Mesendoderm (in vitro differentiated cells): ENCODE measurements at regions not wholly inside any gene's neighbourhood (a gene's known extent, or its start where the extent isn't known, plus 50 kb on each side); places are given as distances from the start of the nearest gene placed in this dataset.
"Not testable (repeated sequence)": the region's sequence is repeated elsewhere in the genome, so short reads cannot be mapped to it uniquely, and the experiment has no call there.

ENCODE experiments used
- DNase-seq: peaks from one replicate; pipeline ENCODE4 v3.0.0; 2013
- H2AK5ac ChIP-seq: 2 replicates; pipeline ENCODE4 v1.6.1; 2013; ENCODE audit warnings: low read length, inconsistent platforms
- H2BK120ac ChIP-seq: 2 replicates; pipeline ENCODE4 v1.6.1; 2013; ENCODE audit warnings: low read depth, mild to moderate bottlenecking, low read length, moderate library complexity, mixed read lengths
- H2BK15ac ChIP-seq: replicated peaks from 2 replicates; pipeline ENCODE4 v1.6.1; 2013; ENCODE audit warnings: low read depth, mild to moderate bottlenecking, moderate library complexity
- H2BK5ac ChIP-seq: 2 replicates; pipeline ENCODE4 v1.6.1; 2013; ENCODE audit warnings: low read length, inconsistent platforms
- H3K18ac ChIP-seq: 2 replicates; pipeline ENCODE4 v1.6.1; 2013; ENCODE audit warnings: mild to moderate bottlenecking, low read length, mixed read lengths
- H3K23ac ChIP-seq: one replicate; pipeline ENCODE4 v1.6.1; 2013; ENCODE audit warnings: low read length
- H3K27ac ChIP-seq: 2 replicates; pipeline ENCODE4 v1.5.1; 2013; ENCODE audit warnings: low read depth, mild to moderate bottlenecking, inconsistent platforms, low read length, moderate library complexity
- H3K27me3 ChIP-seq: 2 replicates; pipeline ENCODE4 v1.6.1; 2013; ENCODE audit warnings: low read length, control low read depth, mild to moderate bottlenecking, inconsistent platforms; ENCODE audit not compliant: insufficient read depth, poor library complexity
- H3K36me3 ChIP-seq: 2 replicates; pipeline ENCODE4 v1.6.1; 2013; ENCODE audit warnings: low read length, inconsistent platforms; ENCODE audit not compliant: control insufficient read depth, insufficient read depth
- H3K4ac ChIP-seq: one replicate; pipeline ENCODE4 v1.6.1; 2013; ENCODE audit warnings: low read depth, mild to moderate bottlenecking, low read length, moderate library complexity
- H3K4me1 ChIP-seq: 2 replicates; pipeline ENCODE4 v1.6.1; 2013; ENCODE audit warnings: low read depth, low read length, inconsistent platforms; ENCODE audit not compliant: control insufficient read depth
- H3K4me2 ChIP-seq: 2 replicates; pipeline ENCODE4 v1.6.1; 2013; ENCODE audit warnings: low read length
- H3K4me3 ChIP-seq: 2 replicates; pipeline ENCODE4 v1.5.1; 2013; ENCODE audit warnings: mild to moderate bottlenecking, low read length
- H3K56ac ChIP-seq: one replicate; pipeline ENCODE4 v1.6.1; 2013; ENCODE audit warnings: low read length
- H3K79me1 ChIP-seq: 2 replicates; pipeline ENCODE4 v1.6.1; 2013; ENCODE audit warnings: low read length, inconsistent platforms
- H3K79me2 ChIP-seq: 2 replicates; pipeline ENCODE4 v1.6.1; 2013; ENCODE audit warnings: mild to moderate bottlenecking, low read length; ENCODE audit not compliant: control insufficient read depth, insufficient read depth
- H3K9ac ChIP-seq: 2 replicates; pipeline ENCODE4 v1.6.1; 2013; ENCODE audit warnings: low read length, inconsistent platforms
- H4K5ac ChIP-seq: one replicate; pipeline ENCODE4 v1.6.1; 2013; ENCODE audit warnings: low read length
- H4K8ac ChIP-seq: one replicate; pipeline ENCODE4 v1.6.1; 2013; ENCODE audit warnings: low read depth, mild to moderate bottlenecking, control low read depth, low read length, moderate library complexity
- WGBS: extraction: QIAGEN DNeasy Blood & Tissue Kit; methylation state at CpG from one replicate; pipeline ENCODE4 v1.1.7; 2013; ENCODE audit warnings: low lambda C conversion rate, missing lambda C conversion rate; ENCODE audit not compliant: insufficient coverage; ENCODE audit errors: extremely low coverage; 5-methylcytosine and 5-hydroxymethylcytosine counted together

DNA sequence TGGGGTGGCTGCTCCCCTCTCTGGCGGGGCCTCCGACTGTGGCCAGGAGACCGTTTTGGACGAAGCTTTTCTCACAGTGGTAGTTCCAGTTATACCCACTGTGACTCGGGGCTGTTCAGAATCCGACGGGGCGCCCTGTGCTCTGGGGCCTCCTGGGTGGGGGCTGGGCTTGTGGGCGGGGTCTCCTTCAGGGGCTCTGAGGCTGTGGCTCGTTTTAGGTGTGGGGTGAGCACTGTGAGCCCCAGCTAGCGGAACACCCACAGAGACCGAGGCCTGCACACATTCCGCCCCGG is 383.4 kb downstream of the TMEM121 start:
- no CpG with 5 or more reads among the region's 14 CpGs for WGBS
- H2BK15ac ChIP-seq, H4K8ac ChIP-seq, H3K18ac ChIP-seq, H3K4me2 ChIP-seq, H3K4me3 ChIP-seq, H3K27me3 ChIP-seq, H2BK5ac ChIP-seq, H3K23ac ChIP-seq, H4K5ac ChIP-seq, H2BK120ac ChIP-seq, H3K36me3 ChIP-seq, H3K27ac ChIP-seq, H3K79me1 ChIP-seq, H3K9ac ChIP-seq, H2AK5ac ChIP-seq, H3K56ac ChIP-seq, H3K79me2 ChIP-seq, H3K4me1 ChIP-seq, H3K4ac ChIP-seq, DNase-seq: not testable (repeated sequence)

DNA sequence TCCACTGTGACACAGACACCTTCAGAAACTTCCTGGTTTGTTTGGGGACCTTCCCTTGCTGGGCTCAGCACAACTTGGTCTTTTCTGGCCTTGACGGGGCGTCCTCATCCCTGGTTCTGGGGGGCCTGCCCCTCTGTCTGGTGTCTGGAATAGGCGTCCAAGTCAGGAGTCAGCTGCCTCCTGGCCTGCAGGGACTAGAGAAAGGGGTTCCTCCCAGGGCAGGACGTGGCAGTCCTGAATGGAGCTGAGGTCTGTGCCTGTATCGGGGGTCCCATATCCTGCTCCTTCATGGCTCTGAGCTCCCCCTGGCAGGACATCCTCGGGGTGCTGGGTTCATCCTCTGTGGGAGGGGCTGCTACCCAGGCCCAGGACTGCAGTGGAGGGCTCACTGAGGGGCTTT is 384.0 kb downstream of the TMEM121 start:
- Histone ChIP-seq H2BK120ac (no peak overlapping the region), H3K27me3 (no peaks in the 10 kb centered on the region), H2AK5ac (no peak overlapping the region), H3K4me2 (no peak overlapping the region), H3K56ac (no peak overlapping the region), H3K23ac (no peak overlapping the region), H3K36me3 (no peaks in the 10 kb centered on the region), H3K27ac (no peak overlapping the region), H3K9ac (no peak overlapping the region), H3K4me3 (no peak overlapping the region), H3K4ac (no peak overlapping the region), H3K18ac (no peak overlapping the region), H4K8ac (no peak overlapping the region), H3K79me2 (no peaks in the 10 kb centered on the region), H3K4me1 (no peaks in the 10 kb centered on the region), H2BK15ac (no peak overlapping the region), H4K5ac (no peak overlapping the region), H2BK5ac (no peak overlapping the region), H3K79me1 (no peaks in the 10 kb centered on the region)
- no CpG with 5 or more reads among the region's 6 CpGs for WGBS
- DNase-seq: no peak

GRCh38 chr14:105911006-105911847 is 384.8 kb downstream of the TMEM121 start:
- H3K4me2 ChIP-seq: no peak overlapping the region
- H3K56ac ChIP-seq: no peak overlapping the region
- no peaks in the 10 kb centered on the region for H3K79me1 ChIP-seq
- no peak overlapping the region for H4K5ac ChIP-seq
- no peak overlapping the region for H3K18ac ChIP-seq
- H3K4ac ChIP-seq: no peak overlapping the region
- no peak overlapping the region for H3K27ac ChIP-seq
- no peak for DNase-seq
- H3K4me1 ChIP-seq: no peaks in the 10 kb centered on the region
- no peak overlapping the region for H2BK120ac ChIP-seq
- no peak overlapping the region for H2BK5ac ChIP-seq
- H2AK5ac ChIP-seq: no peak overlapping the region
- H3K9ac ChIP-seq: no peak overlapping the region
- H3K23ac ChIP-seq: no peak overlapping the region
- WGBS: no CpG with 5 or more reads among the region's 18 CpGs
- H3K36me3 ChIP-seq: no peaks in the 10 kb centered on the region
- no peak overlapping the region for H3K4me3 ChIP-seq
- H3K79me2 ChIP-seq: no peaks in the 10 kb centered on the region
- no peak overlapping the region for H2BK15ac ChIP-seq
- no peak overlapping the region for H4K8ac ChIP-seq
- no peaks in the 10 kb centered on the region for H3K27me3 ChIP-seq

DNA sequence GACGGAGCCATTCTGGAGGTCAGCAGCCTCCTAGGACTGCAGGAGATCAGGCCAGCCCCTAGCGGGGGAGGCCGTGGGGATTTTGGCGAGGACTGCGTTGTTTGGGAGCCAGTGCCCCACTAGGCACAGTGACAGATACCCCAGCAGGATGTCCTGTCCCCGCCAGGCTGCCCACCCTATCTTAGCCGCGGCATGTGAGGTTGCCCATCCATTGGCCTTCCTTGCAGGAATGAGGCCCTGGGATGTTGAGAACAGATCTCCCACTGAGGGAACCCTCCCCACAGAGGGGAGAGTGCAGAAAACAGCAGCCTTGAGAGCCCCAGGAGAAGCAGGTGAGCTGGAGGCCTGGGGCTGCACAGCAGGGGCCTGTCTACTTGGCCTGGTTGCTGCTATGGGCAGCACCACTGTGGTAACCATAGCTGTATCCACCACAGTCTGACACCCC is 385.5 kb downstream of the TMEM121 start:
- not testable (repeated sequence) for H3K36me3 ChIP-seq, H3K4me1 ChIP-seq, DNase-seq, H3K4ac ChIP-seq, H3K4me3 ChIP-seq, H3K27ac ChIP-seq, H3K79me1 ChIP-seq, H3K56ac ChIP-seq, H4K5ac ChIP-seq, H2AK5ac ChIP-seq, H2BK120ac ChIP-seq, H3K4me2 ChIP-seq, H3K18ac ChIP-seq, H4K8ac ChIP-seq, H3K79me2 ChIP-seq, H2BK5ac ChIP-seq, H3K27me3 ChIP-seq, H3K23ac ChIP-seq, H3K9ac ChIP-seq, H2BK15ac ChIP-seq
- no CpG with 5 or more reads among the region's 8 CpGs for WGBS

DNA sequence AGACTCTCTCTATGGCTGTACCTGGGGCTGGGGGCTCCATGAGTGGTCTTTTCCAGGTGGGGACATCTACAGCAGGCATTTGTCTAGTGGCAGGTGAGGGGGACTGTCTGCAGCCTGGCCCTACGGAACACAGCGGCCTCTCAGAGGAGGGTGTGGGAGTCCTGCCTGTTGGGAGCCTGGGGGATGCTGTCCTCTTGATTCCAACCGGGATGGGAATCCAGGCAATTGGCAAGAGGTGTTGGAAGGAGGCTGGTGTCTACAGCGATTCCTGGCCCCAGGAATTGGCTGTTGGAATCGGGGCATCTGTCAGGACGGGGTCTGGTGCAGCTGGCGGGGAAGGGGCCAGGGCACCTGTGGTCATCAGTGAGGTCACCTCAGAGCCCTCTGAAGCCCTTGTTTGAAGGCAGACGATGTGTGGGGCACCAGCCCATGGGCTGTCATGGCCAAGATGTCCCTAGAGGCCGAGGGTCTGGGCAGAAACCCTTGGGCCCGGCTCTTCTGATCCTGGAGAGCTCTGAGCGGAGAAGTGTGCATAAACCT is 386.3 kb downstream of the TMEM121 start:
- no peaks in the 10 kb centered on the region for H3K27me3 ChIP-seq
- H3K27ac ChIP-seq: no peak overlapping the region
- H2BK120ac ChIP-seq: no peak overlapping the region
- H4K5ac ChIP-seq: no peak overlapping the region
- no peak overlapping the region for H3K9ac ChIP-seq
- no peak for DNase-seq
- H4K8ac ChIP-seq: no peak overlapping the region
- no peak overlapping the region for H2BK15ac ChIP-seq
- H3K79me1 ChIP-seq: no peaks in the 10 kb centered on the region
- H3K23ac ChIP-seq: no peak overlapping the region
- no peak overlapping the region for H2BK5ac ChIP-seq
- H3K36me3 ChIP-seq: no peaks in the 10 kb centered on the region
- H3K56ac ChIP-seq: no peak overlapping the region
- H3K79me2 ChIP-seq: no peaks in the 10 kb centered on the region
- H3K4me3 ChIP-seq: no peak overlapping the region
- H3K4ac ChIP-seq: no peak overlapping the region
- H2AK5ac ChIP-seq: no peak overlapping the region
- no CpG with 5 or more reads among the region's 11 CpGs for WGBS
- H3K4me1 ChIP-seq: no peaks in the 10 kb centered on the region
- no peak overlapping the region for H3K18ac ChIP-seq
- H3K4me2 ChIP-seq: no peak overlapping the region

- H3K27ac ChIP-seq: no peak overlapping the region
- H3K4me3 ChIP-seq: no peak overlapping the region
- H3K79me1 ChIP-seq: no peaks in the 10 kb centered on the region
- H3K27me3 ChIP-seq: no peaks in the 10 kb centered on the region
- H3K4me1 ChIP-seq: no peaks in the 10 kb centered on the region
- H3K4me2 ChIP-seq: no peak overlapping the region
- no peak overlapping the region for H4K8ac ChIP-seq
- no peak overlapping the region for H2BK5ac ChIP-seq
- no peak overlapping the region for H2BK120ac ChIP-seq
- DNase-seq: no peak
- H2BK15ac ChIP-seq: no peak overlapping the region
- H3K79me2 ChIP-seq: no peaks in the 10 kb centered on the region
- H3K36me3 ChIP-seq: no peaks in the 10 kb centered on the region
- WGBS: no CpG with 5 or more reads among the region's 9 CpGs
- no peak overlapping the region for H3K18ac ChIP-seq
- H2AK5ac ChIP-seq: no peak overlapping the region
- H4K5ac ChIP-seq: no peak overlapping the region
- H3K56ac ChIP-seq: no peak overlapping the region
- no peak overlapping the region for H3K9ac ChIP-seq
- no peak overlapping the region for H3K23ac ChIP-seq
- H3K4ac ChIP-seq: no peak overlapping the region
Observed at GRCh38 chr14:105913221-105913620, 386.8 kb downstream of the TMEM121 start.
